ENCODE measurements at regions not wholly inside any gene's neighbourhood (a gene's known extent, or its start where the extent isn't known, plus 50 kb on each side); places are given as distances from the start of the nearest gene placed in this dataset.
"Not testable (repeated sequence)": the region's sequence is repeated elsewhere in the genome, so short reads cannot be mapped to it uniquely, and the experiment has no call there.

DNA sequence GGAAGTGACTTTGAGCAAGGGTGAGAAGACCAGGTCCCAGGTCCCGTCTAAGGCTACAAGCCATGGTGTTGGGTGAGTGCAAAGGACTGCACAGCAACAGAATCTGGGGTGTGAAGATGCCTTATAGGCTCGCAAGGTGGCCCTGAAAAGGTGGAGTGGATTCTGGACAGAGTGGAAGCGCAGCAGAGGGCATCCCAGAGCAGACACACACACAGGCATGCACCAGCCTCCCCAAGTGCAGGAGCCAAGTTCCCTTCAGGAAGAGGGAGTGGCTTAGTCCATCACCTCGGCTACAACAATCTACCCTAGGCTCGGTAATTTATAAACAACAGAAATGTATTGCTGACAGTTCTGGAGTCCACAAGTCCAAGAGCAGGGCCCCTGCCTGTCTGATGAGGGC lies 180.1 kb upstream of the PDE10A start:
- Mint-ChIP-seq H3K9me3 (ENCODE audit: unreplicated experiment) (no peaks in the 10 kb centered on the region), H3K27ac (ENCODE audit: unreplicated experiment) (no peak overlapping the region), H3K27me3 (ENCODE audit: unreplicated experiment) (no peaks in the 10 kb centered on the region), H3K4me1 (ENCODE audit: unreplicated experiment) (no peaks in the 10 kb centered on the region), H3K36me3 (ENCODE audit: low read depth, unreplicated experiment) (no peaks in the 10 kb centered on the region), H3K4me3 (ENCODE audit: unreplicated experiment) (no peak overlapping the region)
- DNase-seq (ENCODE audit: low spot score) = no peak
- TF ChIP-seq, protein P1, sequence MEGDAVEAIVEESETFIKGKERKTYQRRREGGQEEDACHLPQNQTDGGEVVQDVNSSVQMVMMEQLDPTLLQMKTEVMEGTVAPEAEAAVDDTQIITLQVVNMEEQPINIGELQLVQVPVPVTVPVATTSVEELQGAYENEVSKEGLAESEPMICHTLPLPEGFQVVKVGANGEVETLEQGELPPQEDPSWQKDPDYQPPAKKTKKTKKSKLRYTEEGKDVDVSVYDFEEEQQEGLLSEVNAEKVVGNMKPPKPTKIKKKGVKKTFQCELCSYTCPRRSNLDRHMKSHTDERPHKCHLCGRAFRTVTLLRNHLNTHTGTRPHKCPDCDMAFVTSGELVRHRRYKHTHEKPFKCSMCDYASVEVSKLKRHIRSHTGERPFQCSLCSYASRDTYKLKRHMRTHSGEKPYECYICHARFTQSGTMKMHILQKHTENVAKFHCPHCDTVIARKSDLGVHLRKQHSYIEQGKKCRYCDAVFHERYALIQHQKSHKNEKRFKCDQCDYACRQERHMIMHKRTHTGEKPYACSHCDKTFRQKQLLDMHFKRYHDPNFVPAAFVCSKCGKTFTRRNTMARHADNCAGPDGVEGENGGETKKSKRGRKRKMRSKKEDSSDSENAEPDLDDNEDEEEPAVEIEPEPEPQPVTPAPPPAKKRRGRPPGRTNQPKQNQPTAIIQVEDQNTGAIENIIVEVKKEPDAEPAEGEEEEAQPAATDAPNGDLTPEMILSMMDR (IDR thresholded peaks at IDR 0.05; ENCODE audit: unreplicated experiment) = no peak

DNA sequence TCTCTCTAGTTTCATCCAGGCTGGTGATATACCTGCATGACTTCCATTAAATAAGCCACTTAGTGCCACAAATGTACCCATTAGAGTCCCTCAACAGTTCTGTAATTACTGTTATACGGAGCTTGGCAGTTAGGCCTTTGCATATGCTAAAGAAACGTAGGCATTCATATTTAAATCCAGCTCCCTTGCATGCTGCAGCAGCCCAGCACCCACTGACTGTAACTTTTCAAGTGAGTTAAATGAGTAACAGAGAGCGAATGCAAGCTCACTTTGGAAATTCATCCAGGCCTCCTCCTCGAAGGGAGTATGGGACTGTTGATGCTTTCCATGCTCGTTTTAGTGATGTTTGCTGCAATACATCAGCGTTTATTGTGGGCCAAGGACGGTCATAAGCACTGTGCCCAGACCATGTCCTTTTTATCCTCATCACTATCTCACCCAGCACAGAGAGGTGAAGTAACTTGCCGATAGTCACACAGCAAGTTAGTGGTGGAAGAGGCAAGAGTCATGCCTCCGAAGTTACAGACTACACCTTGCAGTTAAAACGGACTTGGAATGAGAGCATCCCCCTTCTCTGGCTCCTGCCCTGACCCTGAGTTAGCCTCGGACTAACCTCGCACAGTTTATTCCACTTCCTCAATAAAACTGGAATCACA lies 179.4 kb upstream of the PDE10A start:
- TF ChIP-seq, protein P1 (IDR thresholded peaks at IDR 0.05; ENCODE audit: unreplicated experiment) = no peak
- H3K4me3 Mint-ChIP-seq (ENCODE audit: unreplicated experiment) = no peak overlapping the region
- no peaks in the 10 kb centered on the region for H3K9me3 Mint-ChIP-seq (ENCODE audit: unreplicated experiment)
- no peak overlapping the region for H3K27ac Mint-ChIP-seq (ENCODE audit: unreplicated experiment)
- H3K36me3 Mint-ChIP-seq (ENCODE audit: low read depth, unreplicated experiment) = no peaks in the 10 kb centered on the region
- H3K27me3 Mint-ChIP-seq (ENCODE audit: unreplicated experiment) = no peaks in the 10 kb centered on the region
- no peak for DNase-seq (ENCODE audit: low spot score)
- peaks cover 3% of the 10 kb centered on the region for H3K4me1 Mint-ChIP-seq (ENCODE audit: unreplicated experiment)

DNA sequence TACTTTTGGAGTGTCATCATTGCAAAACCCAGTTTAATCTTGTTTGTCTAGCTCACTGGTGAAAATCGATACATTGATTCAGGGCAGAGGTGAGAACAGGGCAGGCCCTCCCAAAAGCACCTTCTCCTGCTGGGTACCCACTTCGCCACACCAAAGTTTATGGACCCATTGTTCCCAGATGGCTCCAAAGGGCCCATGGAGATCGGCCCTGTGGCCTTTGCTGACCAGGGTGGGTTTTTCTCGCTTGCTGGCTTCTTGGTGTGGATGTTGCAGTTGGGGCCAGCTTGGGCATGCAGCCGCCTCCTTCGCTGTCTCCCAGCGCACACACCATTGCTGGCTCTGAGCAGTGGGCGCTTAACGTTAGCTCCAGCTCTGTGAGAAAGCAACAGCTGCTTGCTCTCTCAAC lies 178.1 kb upstream of the PDE10A start:
- no peak overlapping the region for H3K4me3 Mint-ChIP-seq (ENCODE audit: unreplicated experiment)
- H3K27me3 Mint-ChIP-seq (ENCODE audit: unreplicated experiment) = peaks cover 2% of the 10 kb centered on the region
- H3K27ac Mint-ChIP-seq (ENCODE audit: unreplicated experiment) = no peak overlapping the region
- peaks cover 3% of the 10 kb centered on the region for H3K4me1 Mint-ChIP-seq (ENCODE audit: unreplicated experiment)
- TF ChIP-seq, protein P1 (IDR thresholded peaks at IDR 0.05; ENCODE audit: unreplicated experiment) = no peak
- DNase-seq (ENCODE audit: low spot score) = no peak
- no peaks in the 10 kb centered on the region for H3K9me3 Mint-ChIP-seq (ENCODE audit: unreplicated experiment)
- peaks cover 2% of the 10 kb centered on the region for H3K36me3 Mint-ChIP-seq (ENCODE audit: low read depth, unreplicated experiment)

GRCh38 chr6:165837948-165838745 lies 175.1 kb upstream of the PDE10A start:
- DNase-seq (ENCODE audit: low spot score) = no peak
- TF ChIP-seq, protein P1 (IDR thresholded peaks at IDR 0.05; ENCODE audit: unreplicated experiment) = no peak

GRCh38 chr6:165836648-165837047 lies 173.6 kb upstream of the PDE10A start:
- H3K27me3 Mint-ChIP-seq (ENCODE audit: unreplicated experiment); H3K36me3 Mint-ChIP-seq (ENCODE audit: low read depth, unreplicated experiment); H3K27ac Mint-ChIP-seq (ENCODE audit: unreplicated experiment); H3K4me1 Mint-ChIP-seq (ENCODE audit: unreplicated experiment); H3K4me3 Mint-ChIP-seq (ENCODE audit: unreplicated experiment); DNase-seq (ENCODE audit: low spot score); H3K9me3 Mint-ChIP-seq (ENCODE audit: unreplicated experiment): not testable (repeated sequence)

More at GRCh38 chr6:165837948-165838745, 175.1 kb upstream of the PDE10A start:
- Mint-ChIP-seq H3K4me1 (ENCODE audit: unreplicated experiment) (peaks cover 3% of the 10 kb centered on the region), H3K9me3 (ENCODE audit: unreplicated experiment) (no peaks in the 10 kb centered on the region), H3K27ac (ENCODE audit: unreplicated experiment) (no peak overlapping the region), H3K27me3 (ENCODE audit: unreplicated experiment) (peaks cover 4% of the 10 kb centered on the region), H3K4me3 (ENCODE audit: unreplicated experiment) (no peak overlapping the region), H3K36me3 (ENCODE audit: low read depth, unreplicated experiment) (peaks cover 4% of the 10 kb centered on the region)

Data from endothelial cell (in vitro differentiated cells).